ENCODE measurements at regions not wholly inside any gene's neighbourhood (a gene's known extent, or its start where the extent isn't known, plus 50 kb on each side); places are given as distances from the start of the nearest gene placed in this dataset.

DNA sequence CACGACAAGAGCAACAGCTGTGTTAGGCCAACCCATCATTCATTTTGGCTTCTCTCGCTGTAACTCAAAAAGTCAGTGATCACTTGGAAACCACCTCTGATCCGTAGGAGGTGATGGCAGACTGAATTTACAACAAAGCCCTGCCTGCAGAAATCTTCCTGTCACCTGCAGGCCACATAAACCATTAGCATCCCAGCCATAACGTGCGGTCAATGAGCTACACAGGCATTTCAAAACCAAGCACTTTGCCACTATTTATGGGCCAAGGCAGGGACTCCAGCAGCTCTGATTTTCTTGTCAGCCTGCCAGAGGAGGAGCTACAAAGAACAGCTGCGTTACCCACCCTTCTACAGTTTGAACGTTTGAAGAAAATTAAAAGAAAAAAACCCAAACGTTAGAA, 228.1 kb upstream of the PPARGC1A start:
- TF ChIP-seq, protein P1, sequence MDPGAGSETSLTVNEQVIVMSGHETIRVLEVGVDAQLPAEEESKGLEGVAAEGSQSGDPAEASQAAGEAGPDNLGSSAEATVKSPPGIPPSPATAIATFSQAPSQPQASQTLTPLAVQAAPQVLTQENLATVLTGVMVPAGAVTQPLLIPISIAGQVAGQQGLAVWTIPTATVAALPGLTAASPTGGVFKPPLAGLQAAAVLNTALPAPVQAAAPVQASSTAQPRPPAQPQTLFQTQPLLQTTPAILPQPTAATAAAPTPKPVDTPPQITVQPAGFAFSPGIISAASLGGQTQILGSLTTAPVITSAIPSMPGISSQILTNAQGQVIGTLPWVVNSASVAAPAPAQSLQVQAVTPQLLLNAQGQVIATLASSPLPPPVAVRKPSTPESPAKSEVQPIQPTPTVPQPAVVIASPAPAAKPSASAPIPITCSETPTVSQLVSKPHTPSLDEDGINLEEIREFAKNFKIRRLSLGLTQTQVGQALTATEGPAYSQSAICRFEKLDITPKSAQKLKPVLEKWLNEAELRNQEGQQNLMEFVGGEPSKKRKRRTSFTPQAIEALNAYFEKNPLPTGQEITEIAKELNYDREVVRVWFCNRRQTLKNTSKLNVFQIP (CRISPR knock-in tag; IDR thresholded peaks at IDR 0.05; ENCODE audit: borderline replicate concordance, low read depth): no peak
- TF ChIP-seq ZFP30 (CRISPR knock-in tag; IDR thresholded peaks at IDR 0.05): no peak
- TF ChIP-seq RARB (CRISPR knock-in tag; IDR thresholded peaks at IDR 0.05): no peak
- TF ChIP-seq, protein P2, sequence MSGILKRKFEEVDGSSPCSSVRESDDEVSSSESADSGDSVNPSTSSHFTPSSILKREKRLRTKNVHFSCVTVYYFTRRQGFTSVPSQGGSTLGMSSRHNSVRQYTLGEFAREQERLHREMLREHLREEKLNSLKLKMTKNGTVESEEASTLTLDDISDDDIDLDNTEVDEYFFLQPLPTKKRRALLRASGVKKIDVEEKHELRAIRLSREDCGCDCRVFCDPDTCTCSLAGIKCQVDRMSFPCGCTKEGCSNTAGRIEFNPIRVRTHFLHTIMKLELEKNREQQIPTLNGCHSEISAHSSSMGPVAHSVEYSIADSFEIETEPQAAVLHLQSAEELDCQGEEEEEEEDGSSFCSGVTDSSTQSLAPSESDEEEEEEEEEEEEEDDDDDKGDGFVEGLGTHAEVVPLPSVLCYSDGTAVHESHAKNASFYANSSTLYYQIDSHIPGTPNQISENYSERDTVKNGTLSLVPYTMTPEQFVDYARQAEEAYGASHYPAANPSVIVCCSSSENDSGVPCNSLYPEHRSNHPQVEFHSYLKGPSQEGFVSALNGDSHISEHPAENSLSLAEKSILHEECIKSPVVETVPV (CRISPR knock-in tag; IDR thresholded peaks at IDR 0.05): no peak
- TF ChIP-seq, protein P3, sequence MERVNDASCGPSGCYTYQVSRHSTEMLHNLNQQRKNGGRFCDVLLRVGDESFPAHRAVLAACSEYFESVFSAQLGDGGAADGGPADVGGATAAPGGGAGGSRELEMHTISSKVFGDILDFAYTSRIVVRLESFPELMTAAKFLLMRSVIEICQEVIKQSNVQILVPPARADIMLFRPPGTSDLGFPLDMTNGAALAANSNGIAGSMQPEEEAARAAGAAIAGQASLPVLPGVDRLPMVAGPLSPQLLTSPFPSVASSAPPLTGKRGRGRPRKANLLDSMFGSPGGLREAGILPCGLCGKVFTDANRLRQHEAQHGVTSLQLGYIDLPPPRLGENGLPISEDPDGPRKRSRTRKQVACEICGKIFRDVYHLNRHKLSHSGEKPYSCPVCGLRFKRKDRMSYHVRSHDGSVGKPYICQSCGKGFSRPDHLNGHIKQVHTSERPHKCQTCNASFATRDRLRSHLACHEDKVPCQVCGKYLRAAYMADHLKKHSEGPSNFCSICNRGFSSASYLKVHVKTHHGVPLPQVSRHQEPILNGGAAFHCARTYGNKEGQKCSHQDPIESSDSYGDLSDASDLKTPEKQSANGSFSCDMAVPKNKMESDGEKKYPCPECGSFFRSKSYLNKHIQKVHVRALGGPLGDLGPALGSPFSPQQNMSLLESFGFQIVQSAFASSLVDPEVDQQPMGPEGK (CRISPR knock-in tag; IDR thresholded peaks at IDR 0.05; ENCODE audit: borderline replicate concordance): no peak
- no peak for TF ChIP-seq GLIS3 (CRISPR knock-in tag; IDR thresholded peaks at IDR 0.05)
- TF ChIP-seq TCF4 (CRISPR knock-in tag; IDR thresholded peaks at IDR 0.05; ENCODE audit: borderline replicate concordance): no peak
- no peak for TF ChIP-seq OSR1 (CRISPR knock-in tag; IDR thresholded peaks at IDR 0.05)
- TF ChIP-seq, protein P4, sequence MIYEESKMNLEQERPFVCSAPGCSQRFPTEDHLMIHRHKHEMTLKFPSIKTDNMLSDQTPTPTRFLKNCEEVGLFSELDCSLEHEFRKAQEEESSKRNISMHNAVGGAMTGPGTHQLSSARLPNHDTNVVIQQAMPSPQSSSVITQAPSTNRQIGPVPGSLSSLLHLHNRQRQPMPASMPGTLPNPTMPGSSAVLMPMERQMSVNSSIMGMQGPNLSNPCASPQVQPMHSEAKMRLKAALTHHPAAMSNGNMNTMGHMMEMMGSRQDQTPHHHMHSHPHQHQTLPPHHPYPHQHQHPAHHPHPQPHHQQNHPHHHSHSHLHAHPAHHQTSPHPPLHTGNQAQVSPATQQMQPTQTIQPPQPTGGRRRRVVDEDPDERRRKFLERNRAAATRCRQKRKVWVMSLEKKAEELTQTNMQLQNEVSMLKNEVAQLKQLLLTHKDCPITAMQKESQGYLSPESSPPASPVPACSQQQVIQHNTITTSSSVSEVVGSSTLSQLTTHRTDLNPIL (CRISPR knock-in tag; IDR thresholded peaks at IDR 0.05; ENCODE audit: low read depth): no peak
- TF ChIP-seq TOX (CRISPR knock-in tag; IDR thresholded peaks at IDR 0.05; ENCODE audit: borderline replicate concordance): no peak
- no peak for TF ChIP-seq PPARA (CRISPR knock-in tag; IDR thresholded peaks at IDR 0.05; ENCODE audit: borderline replicate concordance)
- no peak for TF ChIP-seq ARNTL (CRISPR knock-in tag; IDR thresholded peaks at IDR 0.05; ENCODE audit: borderline replicate concordance, low read depth)
